Breast epithelium (tissue), 4 donors: ENCODE measurements at regions not wholly inside any gene's neighbourhood (a gene's known extent, or its start where the extent isn't known, plus 50 kb on each side); places are given as distances from the start of the nearest gene placed in this dataset.

Experiments used
- DNase-seq, 2 donors: peaks; one replicate each; pipeline ENCODE4 v3.0.0-alpha.2; 2019; ENCODE audit warnings: low spot score in 2 of 2
- H3K27ac ChIP-seq, 2 donors: fragments of 200-600 bp; sonication (generic) in 1 of 2; one replicate each; pipeline ENCODE4 v1.5.1; 2016 to 2019; ENCODE audit warnings: mild to moderate bottlenecking in 1 of 2
- H3K27me3 ChIP-seq, 2 donors: fragments of 200-600 bp; sonication (generic) in 1 of 2; one replicate each; pipeline versions ENCODE4 v1.5.1 to v1.6.0; 2017 to 2019; ENCODE audit warnings: control low read depth in 1 of 2, mild to moderate bottlenecking in 1 of 2
- H3K36me3 ChIP-seq: fragments of 200-600 bp; one replicate; pipeline ENCODE4 v1.5.1; 2019
- H3K4me1 ChIP-seq, 2 donors: fragments of 200-600 bp; sonication (generic); one replicate each; pipeline ENCODE4 v1.5.1; 2016 to 2019; ENCODE audit warnings: control low read depth in 1 of 2
- H3K4me3 ChIP-seq, 3 donors: fragments of 200-600 bp; sonication (generic); 1 replicate in 2 of 3; 2 replicates in 1 of 3; pipeline ENCODE4 v1.5.1; 2016 to 2019; ENCODE audit warnings: mild to moderate bottlenecking in 3 of 3, moderate library complexity in 2 of 3
- H3K9me3 ChIP-seq, 2 donors: fragments of 200-600 bp; sonication (generic) in 1 of 2; one replicate each; pipeline ENCODE4 v1.5.1; 2016 to 2019; ENCODE audit warnings: control low read depth in 1 of 2
- POLR2A ChIP-seq: fragments of 450-650 bp; IDR thresholded peaks from one replicate; pipeline ENCODE4 v1.6.1; 2016; ENCODE audit warnings: antibody characterized with exemption, mild to moderate bottlenecking, moderate library complexity
- POLR2AphosphoS5 ChIP-seq, 3 donors: sonication (generic); formaldehyde crosslinking; IDR thresholded peaks; one replicate each; pipeline ENCODE4 v1.6.1; 2017; ENCODE audit warnings: antibody characterized with exemption in 3 of 3
- intact Hi-C: fragments of 100-400 bp; cut with DNase I; formaldehyde crosslinking; loops from one replicate; pipeline ENCODE4 v1.15.1; 2023; ENCODE audit warnings: low total_unique reads
- TF ChIP-seq, protein P1 (sequence below), 3 donors: fragments of 450-650 bp; IDR thresholded peaks; one replicate each; pipeline ENCODE4 v1.5.1; 2016 to 2017; ENCODE audit warnings: antibody characterized with exemption in 3 of 3, mild to moderate bottlenecking in 3 of 3, moderate library complexity in 3 of 3

DNA sequence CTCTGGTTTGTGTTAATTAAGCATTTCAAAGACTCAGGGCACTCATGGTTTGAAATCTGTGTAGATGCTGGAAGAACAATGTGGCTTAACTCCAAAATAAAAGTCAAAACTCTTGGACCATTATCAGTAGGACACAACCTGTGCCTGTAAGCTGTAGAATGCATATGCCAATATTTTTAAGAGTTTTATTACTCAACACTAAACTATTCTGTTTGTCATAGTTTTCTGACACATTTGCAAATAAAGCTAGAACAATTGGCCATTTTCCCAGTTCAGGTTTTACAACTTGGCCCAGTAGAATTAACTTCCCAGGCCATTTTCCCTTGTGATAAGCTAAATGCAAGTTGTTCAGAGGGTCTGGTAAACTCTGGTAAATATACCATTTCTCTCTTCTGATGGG lies 713.1 kb downstream of the CBLN2 start:
- no peak for TF ChIP-seq POLR2AphosphoS5 (IDR thresholded peaks at IDR 0.05)
- TF ChIP-seq POLR2A, result no peak
- TF ChIP-seq, protein P1, sequence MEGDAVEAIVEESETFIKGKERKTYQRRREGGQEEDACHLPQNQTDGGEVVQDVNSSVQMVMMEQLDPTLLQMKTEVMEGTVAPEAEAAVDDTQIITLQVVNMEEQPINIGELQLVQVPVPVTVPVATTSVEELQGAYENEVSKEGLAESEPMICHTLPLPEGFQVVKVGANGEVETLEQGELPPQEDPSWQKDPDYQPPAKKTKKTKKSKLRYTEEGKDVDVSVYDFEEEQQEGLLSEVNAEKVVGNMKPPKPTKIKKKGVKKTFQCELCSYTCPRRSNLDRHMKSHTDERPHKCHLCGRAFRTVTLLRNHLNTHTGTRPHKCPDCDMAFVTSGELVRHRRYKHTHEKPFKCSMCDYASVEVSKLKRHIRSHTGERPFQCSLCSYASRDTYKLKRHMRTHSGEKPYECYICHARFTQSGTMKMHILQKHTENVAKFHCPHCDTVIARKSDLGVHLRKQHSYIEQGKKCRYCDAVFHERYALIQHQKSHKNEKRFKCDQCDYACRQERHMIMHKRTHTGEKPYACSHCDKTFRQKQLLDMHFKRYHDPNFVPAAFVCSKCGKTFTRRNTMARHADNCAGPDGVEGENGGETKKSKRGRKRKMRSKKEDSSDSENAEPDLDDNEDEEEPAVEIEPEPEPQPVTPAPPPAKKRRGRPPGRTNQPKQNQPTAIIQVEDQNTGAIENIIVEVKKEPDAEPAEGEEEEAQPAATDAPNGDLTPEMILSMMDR (IDR thresholded peaks at IDR 0.05), result no peak
- H3K27ac ChIP-seq, result no peak overlapping the region

DNA sequence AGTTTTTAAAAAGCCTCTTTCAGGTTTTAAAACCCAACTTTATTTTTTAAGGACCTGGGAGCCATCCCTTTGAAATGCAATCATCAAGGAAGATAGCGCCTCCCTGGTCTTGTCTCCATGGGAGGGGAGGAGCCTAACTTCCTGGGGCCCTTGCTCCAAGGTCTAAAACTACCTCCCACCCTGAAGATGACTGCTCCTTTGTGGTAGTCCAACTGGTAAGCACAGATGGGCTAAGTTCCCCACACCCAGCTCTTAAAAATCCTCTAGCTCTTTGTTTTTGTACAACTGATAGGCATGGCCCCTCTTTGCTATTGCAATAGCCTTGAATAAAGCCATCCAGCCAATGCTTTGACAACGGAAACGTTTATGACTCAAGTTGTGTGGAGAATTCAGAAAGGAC lies 716.8 kb downstream of the CBLN2 start:
- H3K27me3 ChIP-seq, result no peaks in the 10 kb centered on the region
- no peaks in the 10 kb centered on the region for H3K9me3 ChIP-seq
- H3K27ac ChIP-seq, result no peak overlapping the region
- no peaks in the 10 kb centered on the region for H3K36me3 ChIP-seq
- H3K4me3 ChIP-seq, result no peak overlapping the region
- no peak for DNase-seq
- no peaks in the 10 kb centered on the region for H3K4me1 ChIP-seq
- no peak for TF ChIP-seq POLR2AphosphoS5 (IDR thresholded peaks at IDR 0.05)
- TF ChIP-seq POLR2A, result no peak
- intact Hi-C loops, result no loop called here

More for the DNA sequence above, 713.1 kb downstream of the CBLN2 start:
- no peaks in the 10 kb centered on the region for H3K9me3 ChIP-seq
- H3K36me3 ChIP-seq, result peaks cover 3% of the 10 kb centered on the region
- no peaks in the 10 kb centered on the region for H3K27me3 ChIP-seq
- H3K4me3 ChIP-seq, result no peak overlapping the region
- intact Hi-C loops, result no loop called here
- no peaks in the 10 kb centered on the region for H3K4me1 ChIP-seq
- no peak for DNase-seq

DNA sequence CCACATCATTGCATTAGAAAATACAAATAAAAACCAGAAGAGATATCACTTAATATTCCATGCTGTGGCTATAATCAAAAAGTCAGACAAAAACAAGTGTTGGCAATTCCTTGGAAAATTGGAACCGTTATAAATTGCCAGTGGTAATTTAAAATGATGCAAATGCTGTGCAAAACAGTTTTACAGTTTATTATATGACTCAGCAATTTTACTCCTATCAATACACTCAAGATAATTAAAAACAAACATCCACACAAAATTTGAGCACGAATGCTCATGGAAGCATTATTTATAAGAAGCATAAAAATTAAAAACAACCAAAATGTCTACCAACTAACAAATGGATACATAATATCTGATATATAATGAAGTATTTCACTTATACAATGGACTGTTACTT lies 728.8 kb downstream of the CBLN2 start:
- no peak for DNase-seq
- H3K36me3 ChIP-seq, result no peaks in the 10 kb centered on the region
- no peaks in the 10 kb centered on the region for H3K27me3 ChIP-seq
- H3K9me3 ChIP-seq, result no peaks in the 10 kb centered on the region
- H3K27ac ChIP-seq, result no peak overlapping the region
- H3K4me3 ChIP-seq, result no peak overlapping the region
- intact Hi-C loops, result no loop called here
- TF ChIP-seq POLR2A (no peak), POLR2AphosphoS5 (IDR thresholded peaks at IDR 0.05) (no peak)
- TF ChIP-seq, protein P1 (IDR thresholded peaks at IDR 0.05), result no peak
- H3K4me1 ChIP-seq, result no peaks in the 10 kb centered on the region

DNA sequence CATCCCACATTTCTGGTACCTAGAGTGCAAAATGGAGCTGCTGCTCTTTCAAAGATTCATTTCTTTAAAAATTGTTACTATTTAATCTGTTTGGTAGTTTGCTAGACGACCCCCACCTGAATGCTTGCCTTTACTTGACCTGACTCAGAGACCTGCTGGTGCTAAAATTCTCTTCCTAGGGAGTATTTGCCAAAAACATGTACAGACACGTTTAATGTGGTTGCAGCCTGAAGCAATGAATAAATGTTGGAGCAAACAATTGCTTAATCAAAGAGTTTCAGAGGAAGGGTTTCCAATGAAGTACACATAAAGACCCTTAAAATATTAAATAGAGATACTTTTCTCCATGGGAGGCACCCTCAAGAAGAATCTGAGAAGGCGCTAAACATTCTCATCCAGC lies 734.4 kb downstream of the CBLN2 start:
- H3K4me3 ChIP-seq, result no peak overlapping the region
- H3K36me3 ChIP-seq, result no peaks in the 10 kb centered on the region
- no peak for TF ChIP-seq POLR2AphosphoS5 (IDR thresholded peaks at IDR 0.05)
- TF ChIP-seq, protein P1 (IDR thresholded peaks at IDR 0.05), result no peak
- TF ChIP-seq POLR2A, result no peak
- H3K4me1 ChIP-seq, result no peaks in the 10 kb centered on the region
- intact Hi-C loops, result no loop called here
- H3K9me3 ChIP-seq, result no peaks in the 10 kb centered on the region
- H3K27ac ChIP-seq, result no peak overlapping the region
- DNase-seq, result no peak
- no peaks in the 10 kb centered on the region for H3K27me3 ChIP-seq

GRCh38 chr18:71808616-71809015 lies 735.5 kb downstream of the CBLN2 start:
- no peaks in the 10 kb centered on the region for H3K36me3 ChIP-seq
- no peak for DNase-seq
- H3K9me3 ChIP-seq, result no peaks in the 10 kb centered on the region
- no peak overlapping the region for H3K27ac ChIP-seq
- H3K4me1 ChIP-seq, result no peaks in the 10 kb centered on the region
- TF ChIP-seq POLR2AphosphoS5 (IDR thresholded peaks at IDR 0.05), result no peak
- TF ChIP-seq POLR2A, result no peak
- TF ChIP-seq, protein P1 (IDR thresholded peaks at IDR 0.05), result no peak
- H3K27me3 ChIP-seq, result no peaks in the 10 kb centered on the region
- H3K4me3 ChIP-seq, result no peak overlapping the region
- intact Hi-C loops, result no loop called here

- no peaks in the 10 kb centered on the region for H3K27me3 ChIP-seq
- no peak overlapping the region for H3K4me3 ChIP-seq
- H3K4me1 ChIP-seq, result no peaks in the 10 kb centered on the region
- intact Hi-C loops, result no loop called here
- H3K27ac ChIP-seq, result no peak overlapping the region
- no peaks in the 10 kb centered on the region for H3K9me3 ChIP-seq
- H3K36me3 ChIP-seq, result no peaks in the 10 kb centered on the region
- DNase-seq, result no peak
- TF ChIP-seq POLR2A, result no peak
- no peak for TF ChIP-seq POLR2AphosphoS5 (IDR thresholded peaks at IDR 0.05)
- TF ChIP-seq, protein P1 (IDR thresholded peaks at IDR 0.05), result no peak
Measured at GRCh38 chr18:71807586-71807985, 736.6 kb downstream of the CBLN2 start.
